SK-N-SH (cell line): ENCODE measurements at regions not wholly inside any gene's neighbourhood (a gene's known extent, or its start where the extent isn't known, plus 50 kb on each side); places are given as distances from the start of the nearest gene placed in this dataset.
"Not testable (repeated sequence)": the region's sequence is repeated elsewhere in the genome, so short reads cannot be mapped to it uniquely, and the experiment has no call there.

Source experiments
- CTCF ChIA-PET: fragments of 300-600, 350-600 bp; formaldehyde crosslinking; extraction: SDS; loops from one replicate; lab custom pipeline; 2021; lab: Yijun Ruan, JAX
- POLR2A ChIA-PET: fragments of 350-600 bp; sonication (Branson Sonifier 250); formaldehyde crosslinking; extraction: SDS; loops from one replicate; lab custom pipeline; 2020; ENCODE audit warnings: antibody characterized with exemption, inconsistent platforms; lab: Yijun Ruan, JAX
- DNase-seq: peaks from one replicate; pipeline ENCODE4 v3.0.0; 2012
- H2AFZ ChIP-seq: fragments of 200-600 bp; sonication (generic); 2 replicates; pipeline ENCODE4 v1.8.1; 2016; ENCODE audit warnings: antibody characterized with exemption, mild to moderate bottlenecking, low read depth
- H3F3A ChIP-seq: fragments of 200-600 bp; sonication (generic); replicated peaks from 2 replicates; pipeline ENCODE3; 2016; ENCODE audit warnings: antibody characterized with exemption, mild to moderate bottlenecking; ENCODE audit not compliant: insufficient read depth
- H3K27ac ChIP-seq, 2 experiments: fragments of 200-500 bp in 1 of 2; fragments of 200-600 bp in 1 of 2; sonication (Bioruptor generic) in 1 of 2; sonication (generic), shearing (Covaris generic) in 1 of 2; 2 replicates each; pipeline versions ENCODE4 v1.5.1 to v1.6.1; 2014 to 2016; ENCODE audit warnings: low read depth in 2 of 2, inconsistent platforms in 1 of 2, low read length in 1 of 2, mild to moderate bottlenecking in 1 of 2, mixed read lengths in 1 of 2
- H3K27me3 ChIP-seq: fragments of 200-600 bp; sonication (generic), shearing (Covaris generic); 2 replicates; pipeline ENCODE4 v1.6.1; 2016; ENCODE audit warnings: mixed run types; ENCODE audit not compliant: insufficient read depth
- H3K36me3 ChIP-seq, 2 experiments: fragments of 200-500 bp in 1 of 2; fragments of 200-600 bp in 1 of 2; sonication (Bioruptor generic) in 1 of 2; sonication (generic) in 1 of 2; replicated peaks in 1 of 2; 2 replicates each; pipeline versions ENCODE3 to v1.5.1; 2014 to 2016; ENCODE audit warnings: low read length in 1 of 2, mild to moderate bottlenecking in 1 of 2; ENCODE audit not compliant: insufficient read depth in 2 of 2, control insufficient read depth in 1 of 2
- H3K4me1 ChIP-seq, 2 experiments: fragments of 200-500 bp in 1 of 2; fragments of 200-600 bp in 1 of 2; sonication (Bioruptor generic) in 1 of 2; sonication (generic), shearing (Covaris generic) in 1 of 2; 2 replicates each; pipeline versions ENCODE4 v1.5.1 to v1.6.1; 2014 to 2016; ENCODE audit warnings: low read depth in 1 of 2, low read length in 1 of 2, mixed run types in 1 of 2; ENCODE audit not compliant: insufficient read depth in 2 of 2, control insufficient read depth in 1 of 2
- H3K4me2 ChIP-seq: fragments of 200-600 bp; sonication (generic), shearing (Covaris generic); 2 replicates; pipeline ENCODE4 v1.6.1; 2017; ENCODE audit warnings: mixed run types
- H3K4me3 ChIP-seq, 2 experiments: fragments of 200-500 bp in 1 of 2; fragments of 200-600 bp in 1 of 2; sonication (Bioruptor generic) in 1 of 2; sonication (generic), shearing (Covaris generic) in 1 of 2; 2 replicates each; pipeline versions ENCODE4 v1.5.1 to v1.8.1; 2014 to 2016; ENCODE audit warnings: low read depth in 2 of 2, inconsistent platforms in 1 of 2, low read length in 1 of 2, mild to moderate bottlenecking in 1 of 2, mixed read lengths in 1 of 2, moderate library complexity in 1 of 2
- H3K79me2 ChIP-seq: fragments of 200-600 bp; sonication (generic); 2 replicates; pipeline ENCODE4 v1.8.1; 2017; ENCODE audit warnings: mild to moderate bottlenecking; ENCODE audit not compliant: insufficient read depth
- H3K9ac ChIP-seq: fragments of 200-600 bp; sonication (generic); 2 replicates; pipeline ENCODE4 v1.6.1; 2017; ENCODE audit warnings: mixed run types
- H3K9me2 ChIP-seq: fragments of 200-600 bp; sonication (generic); 2 replicates; pipeline ENCODE4 v1.6.1; 2017; ENCODE audit warnings: mixed run types
- H3K9me3 ChIP-seq: fragments of 200-600 bp; sonication (generic); 2 replicates; pipeline ENCODE4 v1.6.1; 2017; ENCODE audit warnings: mixed run types, mild to moderate bottlenecking, moderate library complexity
- H4K20me1 ChIP-seq: fragments of 200-600 bp; sonication (generic); 2 replicates; pipeline ENCODE4 v1.6.1; 2017; ENCODE audit warnings: mild to moderate bottlenecking, mixed run types; ENCODE audit not compliant: insufficient read depth
- FOSL2 ChIP-seq: IDR thresholded peaks from 2 replicates; pipeline ENCODE4 v1.4.0; 2012; ENCODE audit warnings: low read depth, mild to moderate bottlenecking, moderate library complexity, borderline replicate concordance
- JUND ChIP-seq: IDR thresholded peaks from 2 replicates; pipeline ENCODE4 v1.4.0; 2012
- PBX3 ChIP-seq: IDR thresholded peaks from 2 replicates; pipeline ENCODE4; 2012
- TCF12 ChIP-seq: IDR thresholded peaks from 2 replicates; pipeline ENCODE4 v1.4.0; 2012
- TEAD4 ChIP-seq: IDR thresholded peaks from 2 replicates; pipeline ENCODE4 v1.4.0; 2012; ENCODE audit warnings: mild to moderate bottlenecking, borderline replicate concordance; ENCODE audit not compliant: insufficient read depth
- YY1 ChIP-seq: IDR thresholded peaks from 2 replicates; pipeline ENCODE4 v1.4.0; 2012; ENCODE audit warnings: low read depth, mild to moderate bottlenecking
- WGBS: methylation state at CpG from one replicate; pipeline ENCODE4 v1.1.6; 2017; ENCODE audit warnings: low lambda C conversion rate; 5-methylcytosine and 5-hydroxymethylcytosine counted together

- WGBS: 24% methylated on average over 6 of the region's 11 CpGs
- H3K4me1 ChIP-seq, DNase-seq, H3K9me3 ChIP-seq, CTCF ChIA-PET, H3K9me2 ChIP-seq, H3K36me3 ChIP-seq, H3K27me3 ChIP-seq, H3K9ac ChIP-seq, POLR2A ChIA-PET, H3F3A ChIP-seq, H3K79me2 ChIP-seq, H3K27ac ChIP-seq, H4K20me1 ChIP-seq: not testable (repeated sequence)
- peak overlapping the region; percentile 2 to 19; a peak in 3 of 4 replicates for H3K4me3 ChIP-seq
- peak; percentile 35; the same call in 1 of the 2 replicates for TF ChIP-seq JUND
- peak; percentile 66 for TF ChIP-seq FOSL2
- TF ChIP-seq YY1: peak; percentile 63
- peak; percentile 32; the same call in 1 of the 2 replicates for TF ChIP-seq PBX3
- 0 out of 2 replicates have a peak, but pooled peaks have one; percentile 13 for TF ChIP-seq TEAD4
- TF ChIP-seq TCF12: 0 out of 2 replicates have a peak, but pooled peaks have one; percentile 11
- peak overlapping the region; percentile 70 for H2AFZ ChIP-seq
- H3K4me2 ChIP-seq: 0 out of 2 replicates have a peak overlapping the region, but pooled peaks have one; percentile 2
Observed at GRCh38 chr1:121573881-121574504, 389.2 kb downstream of the SRGAP2C start.

- 49% methylated on average over 3 of the region's 12 CpGs for WGBS
- H3K79me2 ChIP-seq, DNase-seq, H4K20me1 ChIP-seq, H3K4me1 ChIP-seq, CTCF ChIA-PET, H3K36me3 ChIP-seq, H3K27ac ChIP-seq, H3K9me3 ChIP-seq, H3K9me2 ChIP-seq, H3K27me3 ChIP-seq, POLR2A ChIA-PET, H3F3A ChIP-seq, H3K9ac ChIP-seq: not testable (repeated sequence)
- peak overlapping the region; percentile 2 to 19; a peak in 2 of 4 replicates for H3K4me3 ChIP-seq
- peak overlapping the region; percentile 70 for H2AFZ ChIP-seq
- 0 out of 2 replicates have a peak overlapping the region, but pooled peaks have one; percentile 2 for H3K4me2 ChIP-seq
Observed at GRCh38 chr1:121574505-121574899, 389.7 kb downstream of the SRGAP2C start.

DNA sequence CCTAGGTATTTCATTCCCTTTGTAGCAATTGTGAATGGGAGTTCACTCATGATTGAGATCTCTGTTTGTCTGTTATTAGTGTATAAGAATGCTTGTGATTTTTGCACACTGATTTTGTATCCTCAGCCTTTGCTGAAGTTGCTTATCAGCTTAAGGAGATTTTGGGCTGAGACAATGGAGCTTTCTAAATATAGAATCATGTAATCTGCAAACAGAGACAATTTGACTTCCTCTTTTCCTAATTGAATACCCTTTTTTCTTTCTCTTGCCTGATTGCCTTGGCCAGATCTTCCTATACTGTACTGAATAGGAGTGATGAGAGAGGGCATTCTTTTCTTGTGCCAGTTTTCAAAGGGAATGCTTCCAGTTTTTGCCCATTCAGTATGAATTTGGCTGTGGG, 398.1 kb downstream of the SRGAP2C start:
- CTCF ChIA-PET, POLR2A ChIA-PET, H3K27ac ChIP-seq, H3K9me2 ChIP-seq, H3K4me3 ChIP-seq, H2AFZ ChIP-seq, H3K36me3 ChIP-seq, H4K20me1 ChIP-seq, H3K9me3 ChIP-seq, H3K79me2 ChIP-seq, H3K9ac ChIP-seq, H3F3A ChIP-seq, DNase-seq, H3K27me3 ChIP-seq, H3K4me2 ChIP-seq, H3K4me1 ChIP-seq: not testable (repeated sequence)
